Osteoblast (primary cell): ENCODE measurements at regions not wholly inside any gene's neighbourhood (a gene's known extent, or its start where the extent isn't known, plus 50 kb on each side); places are given as distances from the start of the nearest gene placed in this dataset.

ENCODE experiments used
- DNase-seq: peaks from one replicate; pipeline ENCODE4 v3.0.0; 2011; ENCODE audit warnings: low spot score, mixed read lengths; ENCODE audit not compliant: insufficient read length; ENCODE audit errors: missing footprints
- H2AFZ ChIP-seq: 2 replicates; pipeline ENCODE4 v1.6.0; 2011; ENCODE audit warnings: mild to moderate bottlenecking, low read length
- H3K27ac ChIP-seq: 2 replicates; pipeline ENCODE4 v1.5.1; 2011; ENCODE audit warnings: mild to moderate bottlenecking, low read depth, low read length, moderate library complexity
- H3K27me3 ChIP-seq: 2 replicates; pipeline ENCODE4 v1.6.0; 2012; ENCODE audit warnings: mild to moderate bottlenecking, control low read depth, inconsistent platforms, low read length, moderate library complexity; ENCODE audit not compliant: insufficient read depth
- H3K36me3 ChIP-seq: 2 replicates; pipeline ENCODE4 v1.5.1; 2011; ENCODE audit warnings: mild to moderate bottlenecking, low read length, control low read depth, moderate library complexity; ENCODE audit not compliant: insufficient read depth
- H3K4me1 ChIP-seq: 2 replicates; pipeline ENCODE4 v1.5.1; 2011; ENCODE audit warnings: mild to moderate bottlenecking, low read length, control low read depth, moderate library complexity; ENCODE audit not compliant: insufficient read depth
- H3K4me2 ChIP-seq: 2 replicates; pipeline ENCODE4 v1.6.0; 2011; ENCODE audit warnings: mild to moderate bottlenecking, low read length; ENCODE audit not compliant: insufficient read depth
- H3K4me3 ChIP-seq: fragments of 200-600 bp; sonication (generic); 3 replicates; pipeline ENCODE4 v1.5.1; 2012; ENCODE audit warnings: mild to moderate bottlenecking, low read length, inconsistent platforms; ENCODE audit not compliant: insufficient read depth
- H3K79me2 ChIP-seq: 2 replicates; pipeline ENCODE4 v1.6.0; 2012; ENCODE audit warnings: mild to moderate bottlenecking, low read length, control low read depth, inconsistent platforms; ENCODE audit not compliant: insufficient read depth
- H3K9me3 ChIP-seq: 2 replicates; pipeline ENCODE4 v1.5.1; 2011; ENCODE audit warnings: low read depth, low read length, control low read depth
- H4K20me1 ChIP-seq: 2 replicates; pipeline ENCODE4 v1.6.0; 2012; ENCODE audit warnings: mild to moderate bottlenecking, low read length, control low read depth; ENCODE audit not compliant: insufficient read depth
- TF ChIP-seq, protein P1 (sequence below): IDR thresholded peaks from 2 replicates; pipeline ENCODE4 v1.5.1; 2011; ENCODE audit warnings: mild to moderate bottlenecking, low read depth, low read length, moderate library complexity; ENCODE audit errors: extremely low read depth

- Histone ChIP-seq H4K20me1 (no peaks in the 10 kb centered on the region), H3K4me2 (no peak overlapping the region), H3K4me3 (no peak overlapping the region), H3K27ac (no peak overlapping the region), H3K4me1 (peaks cover 4% of the 10 kb centered on the region), H3K36me3 (no peaks in the 10 kb centered on the region), H3K9me3 (no peaks in the 10 kb centered on the region), H2AFZ (peak overlapping the region; percentile 32), H3K27me3 (no peaks in the 10 kb centered on the region), H3K79me2 (no peaks in the 10 kb centered on the region)
- TF ChIP-seq, protein P1, sequence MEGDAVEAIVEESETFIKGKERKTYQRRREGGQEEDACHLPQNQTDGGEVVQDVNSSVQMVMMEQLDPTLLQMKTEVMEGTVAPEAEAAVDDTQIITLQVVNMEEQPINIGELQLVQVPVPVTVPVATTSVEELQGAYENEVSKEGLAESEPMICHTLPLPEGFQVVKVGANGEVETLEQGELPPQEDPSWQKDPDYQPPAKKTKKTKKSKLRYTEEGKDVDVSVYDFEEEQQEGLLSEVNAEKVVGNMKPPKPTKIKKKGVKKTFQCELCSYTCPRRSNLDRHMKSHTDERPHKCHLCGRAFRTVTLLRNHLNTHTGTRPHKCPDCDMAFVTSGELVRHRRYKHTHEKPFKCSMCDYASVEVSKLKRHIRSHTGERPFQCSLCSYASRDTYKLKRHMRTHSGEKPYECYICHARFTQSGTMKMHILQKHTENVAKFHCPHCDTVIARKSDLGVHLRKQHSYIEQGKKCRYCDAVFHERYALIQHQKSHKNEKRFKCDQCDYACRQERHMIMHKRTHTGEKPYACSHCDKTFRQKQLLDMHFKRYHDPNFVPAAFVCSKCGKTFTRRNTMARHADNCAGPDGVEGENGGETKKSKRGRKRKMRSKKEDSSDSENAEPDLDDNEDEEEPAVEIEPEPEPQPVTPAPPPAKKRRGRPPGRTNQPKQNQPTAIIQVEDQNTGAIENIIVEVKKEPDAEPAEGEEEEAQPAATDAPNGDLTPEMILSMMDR = no peak
- no peak for DNase-seq
These were observed 347.1 kb downstream of the GBA3 start for GRCh38 chr4:23039818-23040217.

DNA sequence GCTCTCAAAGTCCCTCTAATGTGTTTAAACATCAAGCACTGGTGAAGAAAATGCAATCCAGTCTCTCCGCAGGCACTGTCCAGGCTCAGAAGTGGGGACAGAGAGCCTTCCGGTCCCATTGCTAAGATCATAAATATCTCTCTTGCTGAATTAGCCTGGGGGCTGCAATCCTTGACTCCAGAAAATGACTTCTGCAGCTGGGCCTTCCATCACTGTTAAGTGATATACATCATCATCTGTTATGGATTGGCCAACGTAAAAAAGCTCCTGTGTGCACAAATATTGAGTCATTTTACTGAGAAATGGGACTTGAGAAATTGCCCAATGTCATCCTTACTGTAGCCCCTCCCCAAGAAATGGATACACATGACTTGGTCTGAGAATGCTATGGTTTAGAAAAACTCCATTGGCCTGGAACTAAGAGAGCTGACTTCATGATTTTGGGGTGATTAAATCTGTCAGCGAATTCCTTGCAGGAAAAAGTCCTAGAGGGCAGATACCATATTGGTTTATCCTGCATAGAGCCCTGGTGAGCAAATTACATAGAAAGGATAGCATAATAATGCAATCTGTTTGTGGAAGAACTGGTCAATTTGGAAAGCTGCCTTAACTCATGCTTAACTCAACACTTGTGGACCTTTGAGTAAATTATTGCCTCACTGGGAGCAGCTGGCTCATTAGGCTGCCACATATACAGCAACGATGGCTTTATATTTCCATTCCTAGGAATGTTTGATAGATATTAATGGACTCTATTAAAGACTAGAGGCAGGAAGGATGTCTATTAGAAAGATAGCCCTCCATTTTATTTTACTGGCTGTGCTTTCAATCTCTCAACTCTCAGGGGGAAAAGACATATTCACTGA is 346.1 kb downstream of the GBA3 start:
- no peaks in the 10 kb centered on the region for H3K27me3 ChIP-seq
- H3K27ac ChIP-seq = no peak overlapping the region
- H3K36me3 ChIP-seq = no peaks in the 10 kb centered on the region
- H3K79me2 ChIP-seq = no peaks in the 10 kb centered on the region
- H3K4me1 ChIP-seq = peaks cover 4% of the 10 kb centered on the region
- H2AFZ ChIP-seq = no peak overlapping the region
- H3K9me3 ChIP-seq = no peaks in the 10 kb centered on the region
- TF ChIP-seq, protein P1 = no peak
- DNase-seq = no peak
- H3K4me3 ChIP-seq = no peak overlapping the region
- H3K4me2 ChIP-seq = no peak overlapping the region
- no peaks in the 10 kb centered on the region for H4K20me1 ChIP-seq

- DNase-seq = peak; percentile 32
- no peak overlapping the region for H3K27ac ChIP-seq
These were observed 344.3 kb downstream of the GBA3 start for GRCh38 chr4:23036921-23037495.

DNA sequence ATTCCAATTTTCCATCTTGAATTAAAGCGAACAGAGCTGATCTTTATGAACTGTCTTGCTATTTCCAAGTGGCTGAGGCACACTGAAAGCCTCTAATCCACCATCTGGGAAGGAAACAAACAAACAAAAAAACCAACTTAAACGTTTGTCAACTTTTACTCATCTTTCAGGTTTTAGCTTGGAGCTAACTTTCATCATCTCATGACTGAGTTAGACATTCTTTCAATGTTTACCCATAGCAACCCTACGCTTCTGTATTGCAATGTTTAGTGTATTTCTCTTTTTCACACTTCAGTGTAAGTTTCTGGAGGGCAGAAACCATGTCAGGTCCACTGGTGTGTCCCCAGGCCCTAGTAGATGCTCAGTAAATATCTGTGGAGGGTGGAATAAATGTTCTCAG is 343.8 kb downstream of the GBA3 start:
- H4K20me1 ChIP-seq = no peaks in the 10 kb centered on the region
- DNase-seq = no peak
- H3K4me3 ChIP-seq = no peak overlapping the region
- TF ChIP-seq, protein P1 = no peak
- no peaks in the 10 kb centered on the region for H3K79me2 ChIP-seq
- H3K4me1 ChIP-seq = peaks cover 4% of the 10 kb centered on the region
- H2AFZ ChIP-seq = peak overlapping the region; percentile 55
- H3K27ac ChIP-seq = no peak overlapping the region
- H3K9me3 ChIP-seq = no peaks in the 10 kb centered on the region
- H3K36me3 ChIP-seq = no peaks in the 10 kb centered on the region
- H3K27me3 ChIP-seq = no peaks in the 10 kb centered on the region
- H3K4me2 ChIP-seq = no peak overlapping the region

More at GRCh38 chr4:23036921-23037495, 344.3 kb downstream of the GBA3 start:
- Histone ChIP-seq H3K27me3 (no peaks in the 10 kb centered on the region), H3K36me3 (no peaks in the 10 kb centered on the region), H3K4me3 (no peak overlapping the region), H3K9me3 (no peaks in the 10 kb centered on the region), H4K20me1 (no peaks in the 10 kb centered on the region), H2AFZ (no peak overlapping the region), H3K79me2 (no peaks in the 10 kb centered on the region), H3K4me2 (no peak overlapping the region), H3K4me1 (peaks cover 4% of the 10 kb centered on the region)
- TF ChIP-seq, protein P1 = no peak
